ENCODE measurements at regions not wholly inside any gene's neighbourhood (a gene's known extent, or its start where the extent isn't known, plus 50 kb on each side); places are given as distances from the start of the nearest gene placed in this dataset.

GRCh38 chr4:96316776-96317175 lies 476.9 kb downstream of the PDHA2 start (continued):
- TF ChIP-seq CTCF (conservative IDR thresholded peaks at IDR 0.05; ENCODE audit: low read depth in 2 of 2): no peak
- TF ChIP-seq EZH2 (IDR thresholded peaks at IDR 0.05; ENCODE audit: low read depth, unreplicated experiment): no peak
- no peak for TF ChIP-seq CREB1 (CRISPR knock-in tag; IDR thresholded peaks at IDR 0.05; ENCODE audit: low read depth)
- no peak for TF ChIP-seq NANOG (IDR thresholded peaks at IDR 0.05; ENCODE audit: borderline replicate concordance)
- no peak for TF ChIP-seq ETS1 (IDR thresholded peaks at IDR 0.05)
- TF ChIP-seq ZNF331 (CRISPR knock-in tag; IDR thresholded peaks at IDR 0.05; ENCODE audit: low read depth): no peak
- no peak for TF ChIP-seq JUNB (IDR thresholded peaks at IDR 0.05; ENCODE audit: unreplicated experiment)
- TF ChIP-seq STAT1 (IDR thresholded peaks at IDR 0.05; ENCODE audit: unreplicated experiment): no peak
- TF ChIP-seq EZH2phosphoT487 (IDR thresholded peaks at IDR 0.05; ENCODE audit: unreplicated experiment): no peak
- no peak for TF ChIP-seq ZNF114 (CRISPR knock-in tag; IDR thresholded peaks at IDR 0.05)

GRCh38 chr4:96317891-96318290 lies 478.0 kb downstream of the PDHA2 start:
- no peaks in the 10 kb centered on the region for H3K27me3 Mint-ChIP-seq (ENCODE audit: insufficient read depth, low read depth, poor library complexity)
- no peak overlapping the region for H3K4me3 Mint-ChIP-seq
- ATAC-seq (no peak), DNase-seq (ENCODE audit: low spot score) (no peak)
- no peaks in the 10 kb centered on the region for H3K9me3 Mint-ChIP-seq
- H3K79me2 ChIP-seq (replicated peaks; ENCODE audit: insufficient read depth): no peaks in the 10 kb centered on the region
- H3K27ac ChIP-seq (ENCODE audit: low read depth): no peak overlapping the region
- H3K27me3 ChIP-seq (ENCODE audit: insufficient read depth): no peaks in the 10 kb centered on the region
- no peaks in the 10 kb centered on the region for H3K9me2 ChIP-seq (ENCODE audit: insufficient read depth)
- H3K27ac Mint-ChIP-seq: no peak overlapping the region
- H4K20me1 ChIP-seq (replicated peaks; ENCODE audit: insufficient read depth): no peaks in the 10 kb centered on the region
- no peaks in the 10 kb centered on the region for H3K36me3 Mint-ChIP-seq (ENCODE audit: low read depth)
- no peaks in the 10 kb centered on the region for H3K4me1 ChIP-seq (ENCODE audit: insufficient read depth)
- H3K4me1 Mint-ChIP-seq: peaks cover 8% of the 10 kb centered on the region; the same call in 2 of the 3 replicates
- TF ChIP-seq CTCF (conservative IDR thresholded peaks at IDR 0.05; ENCODE audit: low read depth in 2 of 2) (no peak), JUNB (IDR thresholded peaks at IDR 0.05; ENCODE audit: unreplicated experiment) (no peak), EZH2phosphoT487 (IDR thresholded peaks at IDR 0.05; ENCODE audit: unreplicated experiment) (no peak)
- no peaks in the 10 kb centered on the region for H3K36me3 ChIP-seq (ENCODE audit: insufficient read depth)
- no peaks in the 10 kb centered on the region for H3F3A ChIP-seq (replicated peaks; ENCODE audit: low read depth)
- no peak overlapping the region for H2AFZ ChIP-seq
- H3K4me2 ChIP-seq: no peak overlapping the region
- no peak overlapping the region for H3K4me3 ChIP-seq

Data from GM23338 (cell line).